ENCODE measurements at regions not wholly inside any gene's neighbourhood (a gene's known extent, or its start where the extent isn't known, plus 50 kb on each side); places are given as distances from the start of the nearest gene placed in this dataset.
"Not testable (repeated sequence)": the region's sequence is repeated elsewhere in the genome, so short reads cannot be mapped to it uniquely, and the experiment has no call there.

GRCh38 chr7:42550706-42551470 is 313.9 kb upstream of the GLI3 start:
- DNase-seq, result no peak

- DNase-seq, result no peak
These were observed 313.0 kb upstream of the GLI3 start for GRCh38 chr7:42549866-42550485.

GRCh38 chr7:42548816-42549611 is 312.0 kb upstream of the GLI3 start:
- no peak for DNase-seq

DNA sequence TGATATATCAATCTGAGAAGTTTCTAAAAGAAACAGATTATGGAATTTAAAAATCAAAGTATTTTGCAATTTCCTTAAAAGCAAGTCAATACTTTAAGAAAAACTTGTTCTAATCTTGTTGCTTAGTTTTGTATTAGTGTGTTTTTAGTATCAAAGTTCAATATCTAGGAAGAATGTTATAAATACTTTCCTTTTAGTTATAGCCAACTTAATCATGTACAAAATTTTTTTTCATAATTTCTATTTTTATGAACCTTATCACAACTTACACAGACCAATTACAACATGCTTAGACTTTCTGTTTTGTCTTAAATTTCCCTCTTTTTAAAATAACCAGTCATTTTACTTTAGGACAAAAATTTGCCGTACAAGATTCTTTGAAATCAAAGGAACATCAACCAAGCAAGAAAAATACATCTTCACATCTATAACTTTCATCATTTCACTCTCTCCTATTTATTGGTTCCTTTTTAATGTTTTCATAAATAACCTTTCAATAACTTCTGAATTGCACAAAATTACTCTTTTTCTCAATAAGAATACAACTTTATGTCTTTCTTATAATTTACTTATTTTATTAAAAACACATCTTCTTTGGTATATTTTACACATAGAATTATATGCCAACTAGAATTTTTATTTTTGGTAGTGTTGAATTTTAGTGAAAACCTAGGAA is 308.2 kb upstream of the GLI3 start:
- DNase-seq, result no peak

DNA sequence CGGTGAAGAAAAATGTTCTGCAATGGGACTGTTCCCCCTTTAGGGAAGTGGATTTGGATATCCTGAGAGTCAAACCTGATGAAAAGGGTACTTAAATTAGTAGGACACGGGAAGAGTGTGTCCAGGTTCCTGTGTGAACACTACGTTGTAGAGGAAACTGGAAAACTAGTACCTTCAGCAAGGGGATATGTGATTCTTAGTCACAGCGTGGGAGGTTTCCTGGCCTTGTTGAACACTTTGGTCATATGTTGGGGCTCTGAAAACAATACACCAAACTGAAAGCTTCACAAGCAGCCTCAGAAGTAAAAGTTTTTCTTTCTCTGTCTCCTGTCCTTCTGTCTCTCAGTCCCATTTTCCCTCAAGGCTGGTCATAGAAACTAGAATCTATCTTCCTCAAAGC is 306.9 kb upstream of the GLI3 start:
- no peak for DNase-seq

GRCh38 chr7:42542446-42542845 is 305.4 kb upstream of the GLI3 start:
- DNase-seq, result not testable (repeated sequence)

DNA sequence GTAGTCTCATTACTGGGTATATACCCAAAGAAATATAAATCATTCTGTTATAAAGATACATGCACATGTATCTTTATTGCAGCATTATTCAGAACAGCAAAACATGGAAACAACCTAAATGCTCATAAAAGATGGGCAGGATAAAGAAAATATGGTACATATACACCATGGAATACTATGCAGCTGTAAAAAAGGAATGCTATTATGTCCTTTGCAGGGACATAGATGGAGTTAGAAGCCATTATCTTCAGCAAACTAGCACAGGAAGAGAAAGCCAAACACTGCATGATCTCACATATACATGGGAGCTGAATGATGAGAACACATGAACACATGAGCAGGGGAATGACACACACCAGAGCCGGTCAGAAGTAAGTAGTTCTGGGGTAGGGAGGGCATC is 297.4 kb upstream of the GLI3 start:
- DNase-seq, result no peak

- no peak for DNase-seq
These were observed 290.0 kb upstream of the GLI3 start for GRCh38 chr7:42527004-42527403.

GRCh38 chr7:42522227-42522991 is 285.4 kb upstream of the GLI3 start:
- no peak for DNase-seq

DNA sequence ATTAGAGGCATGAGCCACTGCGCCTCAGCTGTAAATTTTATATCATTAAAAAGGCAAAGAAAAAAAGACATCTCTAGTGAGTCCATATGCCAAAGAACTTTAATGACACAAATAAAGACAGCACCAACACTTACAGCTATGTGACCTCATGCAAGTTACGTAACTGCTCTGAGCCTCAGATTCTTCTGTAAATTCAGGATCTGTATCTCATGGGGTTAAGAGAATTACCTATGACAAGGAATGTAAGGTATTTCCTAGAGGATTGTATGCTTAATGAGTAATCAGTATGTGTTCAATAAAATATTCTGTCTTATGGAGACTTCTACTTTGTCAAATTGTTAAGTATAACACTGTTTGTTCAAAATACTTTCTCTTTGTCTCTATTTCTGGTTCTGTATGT is 274.0 kb upstream of the GLI3 start:
- no peak for DNase-seq

- no peak for DNase-seq
These were observed 269.1 kb upstream of the GLI3 start for GRCh38 chr7:42506097-42506496.

DNA sequence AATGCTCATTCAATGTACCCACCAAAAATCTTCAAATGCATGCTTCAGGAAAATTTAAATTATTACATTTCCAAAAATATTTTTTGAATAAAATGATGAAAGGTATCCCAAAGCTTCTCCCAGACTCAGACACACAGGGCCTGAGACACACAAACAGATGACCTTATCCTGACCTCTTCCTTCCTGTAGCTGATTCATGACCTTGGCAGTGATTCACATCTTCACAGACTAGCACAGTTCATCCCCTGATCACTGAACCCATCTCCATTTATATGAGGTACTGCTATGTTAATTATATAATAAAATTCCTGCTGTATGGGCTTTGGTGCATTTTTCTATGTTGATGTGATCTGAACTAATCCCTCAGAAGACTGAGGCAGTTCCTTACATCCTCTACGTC is 265.0 kb upstream of the GLI3 start:
- DNase-seq, result no peak

DNA sequence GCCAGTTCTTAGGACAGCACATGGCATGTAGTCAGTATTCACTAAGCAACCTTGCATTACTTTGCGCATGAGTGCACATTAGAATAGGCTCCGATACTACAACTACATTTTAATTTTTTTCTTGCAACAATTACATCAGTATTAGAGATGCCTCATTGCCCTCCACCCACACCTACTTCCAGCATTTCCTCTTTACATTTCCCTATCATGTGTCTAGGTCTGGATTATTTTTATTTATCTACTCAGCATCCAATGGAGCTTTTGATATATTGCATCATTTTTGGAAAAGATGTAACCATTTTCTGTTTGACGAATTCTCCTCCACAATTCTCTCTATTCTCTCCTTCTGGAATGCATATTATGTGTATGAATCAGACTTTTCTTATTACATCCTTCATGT is 258.2 kb upstream of the GLI3 start:
- DNase-seq, result no peak

GRCh38 chr7:42494736-42495135 is 257.7 kb upstream of the GLI3 start:
- no peak for DNase-seq

DNA sequence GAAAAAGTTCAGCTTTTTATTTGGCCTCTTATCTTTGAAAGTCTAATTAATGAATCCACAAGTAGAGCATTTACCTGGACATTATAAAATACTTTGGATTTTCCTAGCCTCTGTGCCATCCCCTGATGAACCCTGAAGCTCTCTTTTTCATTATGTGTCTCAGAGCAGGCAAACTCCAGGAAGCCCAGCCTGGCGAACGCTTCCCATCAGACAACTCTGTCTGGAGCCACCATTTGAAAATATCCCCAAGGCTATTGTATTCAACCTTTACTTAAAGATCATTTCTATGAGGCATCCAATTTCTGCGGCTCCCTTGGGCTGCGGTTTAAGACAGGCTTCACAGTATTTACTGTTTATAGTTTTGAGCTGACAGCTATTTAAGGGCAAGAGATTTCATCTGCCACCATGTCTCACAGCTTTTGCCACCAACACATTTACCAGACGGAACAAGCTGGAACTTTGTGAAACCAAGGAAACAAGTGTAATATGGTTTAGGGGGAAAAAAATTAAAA is 257.2 kb upstream of the GLI3 start:
- DNase-seq, result no peak

DNA sequence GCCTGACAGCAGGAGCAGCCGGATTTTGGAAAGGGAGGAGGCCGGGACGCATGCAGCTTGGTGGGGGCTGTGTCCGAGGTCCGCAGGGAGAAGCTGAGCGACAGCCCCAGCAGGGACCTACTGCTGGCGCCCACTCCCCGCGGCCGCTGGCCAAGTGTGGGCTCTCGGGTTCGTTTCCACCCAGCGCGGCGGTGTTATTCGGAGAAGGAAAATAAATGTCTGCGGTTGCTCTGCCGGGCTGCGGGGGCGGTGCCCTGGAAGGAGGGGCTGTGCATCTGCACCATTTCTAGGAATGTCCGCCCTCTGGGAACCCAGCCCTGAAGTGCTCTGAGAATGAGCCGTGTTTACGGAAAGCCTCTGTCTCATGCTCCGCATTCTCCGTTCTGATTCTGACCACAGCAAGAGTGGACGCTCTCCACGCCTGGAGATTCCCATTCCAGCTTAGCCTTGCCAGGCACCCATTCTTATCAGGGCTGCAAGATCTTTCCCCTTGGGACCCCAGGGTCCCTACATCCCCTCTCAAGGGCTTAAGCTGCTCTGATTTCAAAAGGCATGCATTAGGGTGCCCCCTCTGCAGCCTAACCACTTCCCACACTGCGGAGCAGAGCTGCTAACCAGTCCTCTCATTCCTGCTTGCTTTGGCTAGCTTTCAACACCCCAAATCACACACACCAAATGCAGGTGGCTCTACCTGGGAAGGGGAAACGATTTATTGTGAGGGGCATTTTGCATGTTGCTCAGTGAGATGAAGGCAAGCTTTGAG is 256.6 kb upstream of the GLI3 start:
- DNase-seq, result peak; percentile 20

GRCh38 chr7:42492920-42493319 is 255.9 kb upstream of the GLI3 start:
- no peak for DNase-seq

- no peak for DNase-seq
These were observed 254.1 kb upstream of the GLI3 start for GRCh38 chr7:42491106-42491505.

DNA sequence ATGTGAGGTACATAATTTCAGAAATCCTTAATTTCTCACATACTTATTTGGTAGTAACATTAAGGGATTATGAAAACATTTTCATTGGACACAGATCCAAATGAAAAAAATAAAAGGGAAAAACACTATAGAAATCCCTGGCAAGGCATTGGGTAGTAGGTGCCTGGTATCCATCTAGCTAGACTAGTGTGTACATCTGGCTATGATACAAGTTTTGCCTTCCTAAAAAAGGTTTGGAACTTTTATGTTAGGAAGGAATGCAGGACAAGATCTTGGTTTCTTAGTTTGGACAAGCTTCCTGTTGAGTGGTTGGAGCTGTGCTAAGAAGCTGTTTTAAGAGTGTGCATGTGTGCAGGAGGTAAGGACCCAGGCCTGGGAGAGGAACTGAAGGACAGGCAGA is 252.3 kb upstream of the GLI3 start:
- no peak for DNase-seq

DNA sequence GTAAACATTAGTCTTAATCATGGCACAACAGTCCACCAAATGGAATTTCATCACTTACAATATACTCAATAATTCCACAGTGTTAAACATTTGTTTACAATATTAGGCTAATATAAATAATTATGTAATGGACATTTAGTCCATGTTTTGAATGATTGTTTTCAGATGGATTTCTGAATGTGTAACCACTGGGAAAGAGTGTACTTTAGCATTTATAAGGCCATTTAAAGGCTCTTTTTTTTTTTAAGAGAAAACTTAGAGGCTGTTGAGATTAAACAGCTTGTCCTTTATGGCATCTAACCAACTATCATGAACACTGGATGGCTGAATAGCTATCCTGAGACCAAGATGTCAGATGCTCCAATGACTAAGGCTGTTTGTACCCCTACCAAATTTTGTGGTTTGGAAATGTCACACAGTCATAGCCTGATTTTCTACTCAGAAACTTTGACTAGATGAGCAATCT is 248.3 kb upstream of the GLI3 start:
- no peak for DNase-seq

DNA sequence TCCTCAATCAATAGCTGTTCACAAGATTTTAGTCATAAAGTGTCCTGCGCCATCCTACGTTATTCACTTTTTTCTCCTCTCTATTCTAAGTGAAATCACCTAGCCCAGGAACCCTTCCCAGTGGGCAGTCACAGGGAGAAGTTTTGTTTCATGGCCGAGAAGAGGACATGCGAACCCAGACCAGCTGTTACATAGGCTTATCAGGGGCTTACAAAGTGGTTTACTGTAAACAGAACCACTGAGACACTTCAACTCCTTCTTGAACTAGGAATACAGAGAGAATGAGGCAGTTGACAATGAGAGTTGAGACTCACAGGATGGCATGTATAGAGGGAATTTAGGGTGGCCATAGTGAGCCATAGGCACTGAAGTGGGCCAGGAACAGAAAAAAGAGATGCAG is 246.9 kb upstream of the GLI3 start:
- no peak for DNase-seq
